GM23248 (cell line): ENCODE measurements at regions not wholly inside any gene's neighbourhood (a gene's known extent, or its start where the extent isn't known, plus 50 kb on each side); places are given as distances from the start of the nearest gene placed in this dataset.

Experiments
- EZH2 ChIP-seq: fragments of 200-600 bp; sonication (generic); IDR thresholded peaks from 2 replicates; pipeline ENCODE4 v1.6.1; 2018; ENCODE audit warnings: antibody characterized with exemption, mild to moderate bottlenecking; ENCODE audit not compliant: insufficient read depth, poor library complexity, severe bottlenecking
- EZH2phosphoT487 ChIP-seq: fragments of 200-600 bp; sonication (generic); IDR thresholded peaks from 2 replicates; pipeline ENCODE4 v1.6.1; 2018; ENCODE audit warnings: antibody characterized with exemption, moderate library complexity, mild to moderate bottlenecking, low read depth; ENCODE audit not compliant: insufficient read depth

- TF ChIP-seq EZH2, result no peak
- no peak for TF ChIP-seq EZH2phosphoT487
These were observed 392.9 kb downstream of the INSC start for GRCh38 chr11:15507592-15507991.
